ENCODE measurements at regions not wholly inside any gene's neighbourhood (a gene's known extent, or its start where the extent isn't known, plus 50 kb on each side); places are given as distances from the start of the nearest gene placed in this dataset.
A peak's percentile ranks its signal among the peaks of the same experiment; 100 is the strongest.

GRCh38 chr2:224222291-224222690 is 179.6 kb downstream of the FAM124B start:
- Histone ChIP-seq H3K27me3 (ENCODE audit: control insufficient read depth, insufficient read depth, low read length) (no peaks in the 10 kb centered on the region), H3K4me3 (ENCODE audit: low read depth, low read length) (no peak overlapping the region), H3K36me3 (ENCODE audit: control insufficient read depth, insufficient read depth, low read length) (no peaks in the 10 kb centered on the region)
- TF ChIP-seq CTCF (IDR thresholded peaks at IDR 0.05; ENCODE audit: insufficient read depth, low read depth, low read length): no peak
- CTCF ChIA-PET: interaction anchor here (0.7 to 1.6 kb wide), 4 partner anchors 12 to 125 kb away, joined by 3 to 5 read pairs (median 3); no protein-coding TSS in a partner anchor
- no peak for DNase-seq (ENCODE audit: low read depth)
- POLR2A ChIA-PET: no interaction called here

DNA sequence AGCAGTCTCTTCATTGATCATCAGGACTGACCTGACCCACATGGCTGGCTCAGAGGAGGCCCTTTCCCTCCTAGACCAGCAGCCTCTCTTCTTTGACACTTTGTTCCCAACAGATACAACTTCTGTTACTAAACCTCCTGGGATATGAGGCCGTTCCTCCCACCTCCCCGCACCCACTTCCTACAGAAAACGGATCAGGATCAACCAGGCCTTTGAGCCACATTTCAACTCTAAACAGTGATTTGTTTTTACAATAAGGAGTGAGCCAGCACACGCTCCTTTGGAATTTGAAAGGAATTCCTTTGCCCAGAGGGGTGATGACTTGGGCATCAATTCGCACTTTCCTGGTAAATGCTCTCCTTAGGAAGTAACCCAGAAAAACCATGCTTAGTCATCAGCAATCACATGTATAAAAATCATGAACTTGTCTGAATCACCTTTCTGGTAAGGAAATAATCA is 180.4 kb downstream of the FAM124B start:
- CTCF ChIA-PET: interaction anchor here (0.6 kb wide), 1 partner anchor 17 kb away, joined by 5 read pairs; no protein-coding TSS in a partner anchor
- DNase-seq (ENCODE audit: low read depth): peak; percentile 93
- no peaks in the 10 kb centered on the region for H3K27me3 ChIP-seq (ENCODE audit: control insufficient read depth, insufficient read depth, low read length)
- no peak overlapping the region for H3K4me3 ChIP-seq (ENCODE audit: low read depth, low read length)
- TF ChIP-seq CTCF (IDR thresholded peaks at IDR 0.05; ENCODE audit: insufficient read depth, low read depth, low read length): no peak
- POLR2A ChIA-PET: no interaction called here
- no peaks in the 10 kb centered on the region for H3K36me3 ChIP-seq (ENCODE audit: control insufficient read depth, insufficient read depth, low read length)

GRCh38 chr2:224220586-224221255 is 181.2 kb downstream of the FAM124B start:
- DNase-seq (ENCODE audit: low read depth): no peak
- TF ChIP-seq CTCF (IDR thresholded peaks at IDR 0.05; ENCODE audit: insufficient read depth, low read depth, low read length): no peak
- CTCF ChIA-PET: no interaction called here
- Histone ChIP-seq H3K36me3 (ENCODE audit: control insufficient read depth, insufficient read depth, low read length) (no peaks in the 10 kb centered on the region), H3K27me3 (ENCODE audit: control insufficient read depth, insufficient read depth, low read length) (no peaks in the 10 kb centered on the region), H3K4me3 (ENCODE audit: low read depth, low read length) (no peak overlapping the region)
- POLR2A ChIA-PET: no interaction called here

DNA sequence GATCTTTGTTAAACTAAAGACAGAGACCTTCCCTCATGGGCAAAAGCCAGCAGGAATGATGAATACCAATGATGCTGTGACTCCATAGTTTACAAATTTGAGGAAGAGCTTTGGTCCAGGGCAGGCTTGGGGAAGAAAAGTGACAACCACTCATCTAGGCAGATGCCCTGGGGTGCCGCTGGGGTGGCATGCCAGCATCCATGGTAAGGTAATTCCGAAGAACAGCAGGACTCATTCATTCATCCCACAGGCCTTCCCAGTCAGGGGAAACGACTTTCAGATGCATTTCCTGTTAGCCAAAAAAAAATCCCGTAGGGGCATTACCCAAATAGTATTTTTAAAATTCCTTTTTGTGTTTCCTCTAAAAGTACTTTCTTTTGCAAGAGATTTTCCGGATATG is 180.7 kb upstream of the SERPINE2 start:
- ChIA-PET POLR2A (no interaction called here), CTCF (no interaction called here)
- H3K27me3 ChIP-seq (ENCODE audit: control insufficient read depth, insufficient read depth, low read length): no peaks in the 10 kb centered on the region

GRCh38 chr2:224217962-224218347 is 178.9 kb upstream of the SERPINE2 start:
- POLR2A ChIA-PET: no interaction called here
- Histone ChIP-seq H3K27me3 (ENCODE audit: control insufficient read depth, insufficient read depth, low read length) (no peaks in the 10 kb centered on the region), H3K36me3 (ENCODE audit: control insufficient read depth, insufficient read depth, low read length) (no peaks in the 10 kb centered on the region), H3K4me3 (ENCODE audit: low read depth, low read length) (no peak overlapping the region)
- CTCF ChIA-PET: interaction anchor here (1.9 kb wide), 1 partner anchor 20 kb away, joined by 4 read pairs; no protein-coding TSS in a partner anchor
- no peak for DNase-seq (ENCODE audit: low read depth)
- TF ChIP-seq CTCF (IDR thresholded peaks at IDR 0.05; ENCODE audit: insufficient read depth, low read depth, low read length): no peak

More for the DNA sequence above, 180.7 kb upstream of the SERPINE2 start:
- Histone ChIP-seq H3K4me3 (ENCODE audit: low read depth, low read length) (no peak overlapping the region), H3K36me3 (ENCODE audit: control insufficient read depth, insufficient read depth, low read length) (no peaks in the 10 kb centered on the region)
- no peak for TF ChIP-seq CTCF (IDR thresholded peaks at IDR 0.05; ENCODE audit: insufficient read depth, low read depth, low read length)
- DNase-seq (ENCODE audit: low read depth): no peak
